Hepatocyte (in vitro differentiated cells): ENCODE measurements at regions not wholly inside any gene's neighbourhood (a gene's known extent, or its start where the extent isn't known, plus 50 kb on each side); places are given as distances from the start of the nearest gene placed in this dataset.

Source experiments
- DNase-seq: peaks from one replicate; pipeline ENCODE4 v3.0.0-alpha.2; 2016; ENCODE audit warnings: low spot score
- H2AFZ ChIP-seq: fragments of 200-600 bp; sonication (generic); 2 replicates; pipeline ENCODE4 v1.6.0; 2016; ENCODE audit warnings: antibody characterized with exemption, mild to moderate bottlenecking
- H3K27ac ChIP-seq: fragments of 200-600 bp; sonication (generic); 2 replicates; pipeline ENCODE4 v1.5.1; 2016; ENCODE audit warnings: mild to moderate bottlenecking
- H3K27me3 ChIP-seq: fragments of 200-600 bp; sonication (generic); 2 replicates; pipeline ENCODE4 v1.6.1; 2016
- H3K36me3 ChIP-seq: fragments of 200-600 bp; sonication (generic); replicated peaks from 2 replicates; pipeline ENCODE4 v1.5.1; 2016; ENCODE audit warnings: low read depth; ENCODE audit not compliant: insufficient read depth
- H3K4me1 ChIP-seq: fragments of 200-600 bp; sonication (generic); 2 replicates; pipeline ENCODE4 v1.5.1; 2016; ENCODE audit warnings: mild to moderate bottlenecking, moderate library complexity; ENCODE audit not compliant: insufficient read depth
- H3K4me2 ChIP-seq: fragments of 200-600 bp; sonication (generic); 2 replicates; pipeline ENCODE4 v1.6.0; 2016
- H3K4me3 ChIP-seq: fragments of 200-600 bp; sonication (generic); 2 replicates; pipeline ENCODE4 v1.5.1; 2016; ENCODE audit warnings: mild to moderate bottlenecking
- H3K79me2 ChIP-seq: fragments of 200-600 bp; sonication (generic); 2 replicates; pipeline ENCODE4 v1.6.0; 2017; ENCODE audit warnings: mild to moderate bottlenecking
- H3K9me2 ChIP-seq: fragments of 200-600 bp; sonication (generic); replicated peaks from 2 replicates; pipeline ENCODE4 v1.6.0; 2017; ENCODE audit warnings: mild to moderate bottlenecking; ENCODE audit not compliant: insufficient read depth
- H3K9me3 ChIP-seq: fragments of 200-600 bp; sonication (generic); 2 replicates; pipeline ENCODE4 v1.5.1; 2016; ENCODE audit warnings: low read depth, mild to moderate bottlenecking
- H4K20me1 ChIP-seq: fragments of 200-600 bp; sonication (generic); 2 replicates; pipeline ENCODE4 v1.6.0; 2016; ENCODE audit warnings: mild to moderate bottlenecking; ENCODE audit not compliant: insufficient read depth, poor library complexity, severe bottlenecking
- EZH2 ChIP-seq: fragments of 200-600 bp; sonication (generic); IDR thresholded peaks from 2 replicates; pipeline ENCODE4 v1.6.1; 2016; ENCODE audit warnings: antibody characterized with exemption, mild to moderate bottlenecking, borderline replicate concordance
- EZH2phosphoT487 ChIP-seq: fragments of 200-600 bp; sonication (generic); IDR thresholded peaks from one replicate; pipeline ENCODE4 v1.6.1; 2018; ENCODE audit warnings: antibody characterized with exemption, mild to moderate bottlenecking, low read depth, moderate library complexity; ENCODE audit not compliant: unreplicated experiment, severe bottlenecking
- WGBS: methylation state at CpG from one replicate; pipeline ENCODE4 v1.1.6; 2016; ENCODE audit warnings: low lambda C conversion rate; ENCODE audit errors: missing lambda C conversion rate; 5-methylcytosine and 5-hydroxymethylcytosine counted together
- TF ChIP-seq, protein P1 (sequence below): fragments of 200-600 bp; sonication (generic); IDR thresholded peaks from 2 replicates; pipeline ENCODE4 v1.5.1; 2016; ENCODE audit warnings: antibody characterized with exemption, mild to moderate bottlenecking; ENCODE audit not compliant: poor library complexity

DNA sequence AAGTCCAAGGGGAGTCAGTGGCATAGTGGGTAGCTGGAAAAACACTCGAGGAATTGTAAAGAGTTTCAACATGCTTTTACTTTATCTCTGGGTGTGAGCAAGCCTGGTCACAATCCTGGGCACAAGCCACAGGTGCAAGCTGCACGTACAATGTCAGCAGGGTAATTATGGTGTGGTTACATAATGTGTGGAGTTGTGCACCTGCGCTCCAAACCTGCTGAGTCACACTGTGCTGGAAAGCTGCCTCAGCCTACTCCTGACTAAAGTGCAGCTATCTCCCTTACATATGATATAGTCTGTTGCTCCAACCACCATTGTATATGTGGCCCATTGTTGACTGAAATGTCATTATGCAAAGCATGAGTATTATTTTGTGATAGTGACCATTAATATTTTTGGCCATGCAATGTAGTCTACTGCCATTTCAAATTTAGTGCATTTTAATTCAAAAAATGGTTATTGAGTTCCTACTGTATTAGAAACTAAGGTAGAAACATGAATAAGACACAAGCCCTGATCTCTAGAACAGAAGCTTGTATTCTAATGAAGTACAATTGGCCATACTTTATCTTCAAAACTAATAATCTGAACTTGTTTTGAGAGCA lies 160.9 kb upstream of the SLC30A5 start:
- Histone ChIP-seq H3K27me3 (no peaks in the 10 kb centered on the region), H3K36me3 (no peaks in the 10 kb centered on the region), H3K27ac (no peak overlapping the region), H3K79me2 (no peaks in the 10 kb centered on the region), H3K9me3 (no peaks in the 10 kb centered on the region), H3K4me3 (no peak overlapping the region), H3K4me1 (no peaks in the 10 kb centered on the region), H3K9me2 (no peaks in the 10 kb centered on the region), H2AFZ (no peak overlapping the region), H3K4me2 (no peak overlapping the region), H4K20me1 (no peaks in the 10 kb centered on the region)
- TF ChIP-seq EZH2phosphoT487 (no peak), EZH2 (no peak)
- TF ChIP-seq, protein P1, sequence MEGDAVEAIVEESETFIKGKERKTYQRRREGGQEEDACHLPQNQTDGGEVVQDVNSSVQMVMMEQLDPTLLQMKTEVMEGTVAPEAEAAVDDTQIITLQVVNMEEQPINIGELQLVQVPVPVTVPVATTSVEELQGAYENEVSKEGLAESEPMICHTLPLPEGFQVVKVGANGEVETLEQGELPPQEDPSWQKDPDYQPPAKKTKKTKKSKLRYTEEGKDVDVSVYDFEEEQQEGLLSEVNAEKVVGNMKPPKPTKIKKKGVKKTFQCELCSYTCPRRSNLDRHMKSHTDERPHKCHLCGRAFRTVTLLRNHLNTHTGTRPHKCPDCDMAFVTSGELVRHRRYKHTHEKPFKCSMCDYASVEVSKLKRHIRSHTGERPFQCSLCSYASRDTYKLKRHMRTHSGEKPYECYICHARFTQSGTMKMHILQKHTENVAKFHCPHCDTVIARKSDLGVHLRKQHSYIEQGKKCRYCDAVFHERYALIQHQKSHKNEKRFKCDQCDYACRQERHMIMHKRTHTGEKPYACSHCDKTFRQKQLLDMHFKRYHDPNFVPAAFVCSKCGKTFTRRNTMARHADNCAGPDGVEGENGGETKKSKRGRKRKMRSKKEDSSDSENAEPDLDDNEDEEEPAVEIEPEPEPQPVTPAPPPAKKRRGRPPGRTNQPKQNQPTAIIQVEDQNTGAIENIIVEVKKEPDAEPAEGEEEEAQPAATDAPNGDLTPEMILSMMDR, result no peak
- no peak for DNase-seq
- WGBS, result 89% methylated on average over 3 of the region's 3 CpGs

DNA sequence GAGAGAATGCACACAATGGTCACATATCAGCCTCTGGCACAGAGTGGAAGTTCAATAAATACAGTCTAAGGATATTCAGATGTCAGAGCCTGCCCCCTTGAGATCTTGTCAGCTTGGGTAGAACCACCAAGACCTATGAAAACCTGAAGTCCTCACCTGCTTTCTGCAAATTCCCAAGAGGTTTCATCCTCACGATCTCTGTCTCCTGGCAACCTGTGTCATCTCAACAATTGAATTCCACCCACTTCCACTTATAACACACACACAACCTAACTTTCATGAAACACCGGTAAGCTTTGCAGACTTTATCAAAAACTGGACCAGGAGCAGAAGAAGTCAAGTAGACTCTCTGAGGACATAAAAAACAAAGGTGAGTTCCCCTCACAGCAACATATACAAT lies 151.6 kb upstream of the SLC30A5 start:
- Histone ChIP-seq H3K27ac (no peak overlapping the region), H3K9me2 (no peaks in the 10 kb centered on the region)
- 92% methylated on average over 2 of the region's 2 CpGs for WGBS

DNA sequence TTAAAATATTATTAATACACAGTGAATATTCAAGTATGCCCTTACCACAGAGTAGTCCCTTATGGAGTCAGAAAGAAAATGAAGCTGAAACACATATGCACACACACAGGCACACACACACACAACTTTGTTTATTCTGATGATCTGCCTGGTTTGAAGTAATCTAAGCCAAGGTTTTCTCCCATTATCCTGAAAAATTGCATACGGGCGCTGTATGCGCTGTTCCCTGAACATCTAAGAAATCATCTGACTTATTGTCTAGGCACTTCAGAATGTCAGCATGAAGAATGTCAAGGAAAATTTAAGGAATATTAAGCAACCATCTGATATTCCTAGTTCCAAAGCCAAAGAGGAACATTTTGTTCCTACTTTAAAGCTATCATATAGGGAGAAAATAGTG lies 147.1 kb upstream of the SLC30A5 start:
- H3K27ac ChIP-seq, result no peak overlapping the region
- no peaks in the 10 kb centered on the region for H3K27me3 ChIP-seq
- H3K79me2 ChIP-seq, result no peaks in the 10 kb centered on the region
- H3K4me3 ChIP-seq, result no peak overlapping the region
- H3K4me2 ChIP-seq, result no peak overlapping the region
- no peaks in the 10 kb centered on the region for H3K36me3 ChIP-seq
- no peak for DNase-seq
- no peaks in the 10 kb centered on the region for H3K9me3 ChIP-seq
- WGBS, result 94% methylated on average over 3 of the region's 3 CpGs
- peaks cover 7% of the 10 kb centered on the region for H3K4me1 ChIP-seq
- no peaks in the 10 kb centered on the region for H4K20me1 ChIP-seq
- TF ChIP-seq, protein P1, result no peak
- no peak for TF ChIP-seq EZH2phosphoT487
- TF ChIP-seq EZH2, result no peak
- no peak overlapping the region for H2AFZ ChIP-seq
- H3K9me2 ChIP-seq, result no peaks in the 10 kb centered on the region

More for the DNA sequence above, 151.6 kb upstream of the SLC30A5 start:
- Histone ChIP-seq H2AFZ (no peak overlapping the region), H3K79me2 (no peaks in the 10 kb centered on the region), H3K4me2 (no peak overlapping the region), H3K4me1 (no peaks in the 10 kb centered on the region), H3K9me3 (no peaks in the 10 kb centered on the region), H3K36me3 (no peaks in the 10 kb centered on the region), H4K20me1 (no peaks in the 10 kb centered on the region), H3K4me3 (no peak overlapping the region), H3K27me3 (no peaks in the 10 kb centered on the region)
- TF ChIP-seq EZH2phosphoT487 (no peak), EZH2 (no peak)
- TF ChIP-seq, protein P1, result no peak
- DNase-seq, result no peak
